GM19438 (cell line): ENCODE measurements at regions not wholly inside any gene's neighbourhood (a gene's known extent, or its start where the extent isn't known, plus 50 kb on each side); places are given as distances from the start of the nearest gene placed in this dataset.
A peak's percentile ranks its signal among the peaks of the same experiment; 100 is the strongest.
"Not testable (repeated sequence)": the region's sequence is repeated elsewhere in the genome, so short reads cannot be mapped to it uniquely, and the experiment has no call there.

Experiments
- ATAC-seq: cut with Tn5 transposase; IDR thresholded peaks from one replicate; pipeline ENCODE4 v1.9.1; 2021; ENCODE audit warnings: low read depth; ENCODE audit not compliant: unreplicated experiment

- ATAC-seq = peak; percentile 71
Observed at GRCh38 chr2:113551637-113552318, 53.3 kb downstream of the FOXD4L1 start.

GRCh38 chr2:113559820-113560219, 61.4 kb downstream of the FOXD4L1 start:
- ATAC-seq = not testable (repeated sequence)

GRCh38 chr2:113562662-113563061, 64.2 kb downstream of the FOXD4L1 start:
- ATAC-seq = peak; percentile 93

GRCh38 chr2:113566674-113567480, 60.2 kb upstream of the RABL2A start:
- not testable (repeated sequence) for ATAC-seq

GRCh38 chr2:113567481-113567849, 59.6 kb upstream of the RABL2A start:
- ATAC-seq = not testable (repeated sequence)

- not testable (repeated sequence) for ATAC-seq
Observed at GRCh38 chr2:113568231-113568630, 58.8 kb upstream of the RABL2A start.

- ATAC-seq = not testable (repeated sequence)
Observed at GRCh38 chr2:113570082-113570481, 57.0 kb upstream of the RABL2A start.

- not testable (repeated sequence) for ATAC-seq
Observed at GRCh38 chr2:113570509-113571009, 56.5 kb upstream of the RABL2A start.

GRCh38 chr2:113571482-113572068, 55.5 kb upstream of the RABL2A start:
- ATAC-seq = not testable (repeated sequence)

GRCh38 chr2:113575721-113576120, 51.3 kb upstream of the RABL2A start:
- not testable (repeated sequence) for ATAC-seq

- not testable (repeated sequence) for ATAC-seq
Observed at GRCh38 chr2:113576353-113576752, 50.7 kb upstream of the RABL2A start.
